ENCODE measurements at regions not wholly inside any gene's neighbourhood (a gene's known extent, or its start where the extent isn't known, plus 50 kb on each side); places are given as distances from the start of the nearest gene placed in this dataset.

DNA sequence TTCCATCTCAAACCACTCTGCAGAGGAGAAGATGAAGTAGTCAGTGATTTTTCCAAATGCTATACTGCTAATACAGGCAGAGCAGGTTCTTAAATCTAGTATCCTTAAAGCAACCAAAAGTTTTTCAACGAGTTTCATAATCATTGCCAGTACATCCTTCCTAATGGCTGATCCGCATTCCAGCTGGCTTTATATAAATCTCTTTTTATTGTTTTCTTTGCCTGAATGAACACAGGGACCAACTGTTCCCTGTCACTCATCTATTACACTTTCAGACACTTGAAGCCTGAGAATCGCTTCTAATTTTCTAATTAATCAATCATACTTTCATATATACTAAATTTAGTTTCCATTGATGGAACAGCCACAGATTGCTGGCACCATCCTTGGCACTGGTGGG lies 508.6 kb downstream of the RAB28 start:
- TF ChIP-seq YY1 (IDR thresholded peaks at IDR 0.05; ENCODE audit: insufficient read depth, insufficient read length) (no peak), SUZ12 (IDR thresholded peaks at IDR 0.05; ENCODE audit: extremely low read depth, insufficient read depth, insufficient read length) (no peak)

Data from NT2/D1 (cell line).